ENCODE measurements at regions not wholly inside any gene's neighbourhood (a gene's known extent, or its start where the extent isn't known, plus 50 kb on each side); places are given as distances from the start of the nearest gene placed in this dataset.
"Not testable (repeated sequence)": the region's sequence is repeated elsewhere in the genome, so short reads cannot be mapped to it uniquely, and the experiment has no call there.

DNA sequence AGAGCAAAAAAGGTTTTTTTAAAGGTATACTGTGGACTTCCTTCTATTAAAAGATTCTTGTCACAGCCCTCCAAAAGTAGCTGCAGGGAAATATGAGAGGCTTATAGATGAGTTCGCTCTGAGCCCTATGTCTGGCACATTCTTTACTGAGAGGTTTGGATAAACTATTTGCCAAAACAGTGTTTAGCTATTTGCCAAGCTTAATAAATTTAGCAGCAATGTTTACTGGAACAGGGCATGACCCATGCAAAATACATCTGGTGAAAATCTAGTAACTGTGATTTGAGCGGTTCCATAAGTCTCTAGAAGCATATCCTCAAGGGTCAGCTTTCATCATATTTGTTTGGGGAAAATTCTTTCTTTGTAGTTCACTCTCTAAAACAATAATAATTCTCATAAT lies 1696.7 kb upstream of the PIK3C3 start:
- no peak for DNase-seq (ENCODE audit: low spot score)

DNA sequence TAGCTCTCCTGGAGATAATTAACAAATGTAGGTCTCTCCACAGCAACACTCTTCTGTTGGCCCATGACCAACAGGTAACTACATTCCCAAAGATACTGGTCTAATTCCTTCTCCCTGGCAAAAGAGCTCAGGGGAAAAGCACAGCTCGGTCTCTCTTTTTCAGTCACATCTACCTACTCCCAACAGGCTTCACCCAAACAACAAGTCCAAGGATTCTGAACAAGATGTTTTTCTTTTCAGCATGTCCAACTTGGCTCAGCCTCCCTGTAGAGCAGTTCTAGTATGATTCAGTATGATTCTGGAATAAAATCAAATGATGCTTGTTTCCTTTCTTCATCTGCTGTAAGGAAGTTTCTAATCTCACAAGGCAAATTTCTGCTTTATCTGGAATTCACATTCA lies 1704.8 kb upstream of the PIK3C3 start:
- no peak for DNase-seq (ENCODE audit: low spot score)

DNA sequence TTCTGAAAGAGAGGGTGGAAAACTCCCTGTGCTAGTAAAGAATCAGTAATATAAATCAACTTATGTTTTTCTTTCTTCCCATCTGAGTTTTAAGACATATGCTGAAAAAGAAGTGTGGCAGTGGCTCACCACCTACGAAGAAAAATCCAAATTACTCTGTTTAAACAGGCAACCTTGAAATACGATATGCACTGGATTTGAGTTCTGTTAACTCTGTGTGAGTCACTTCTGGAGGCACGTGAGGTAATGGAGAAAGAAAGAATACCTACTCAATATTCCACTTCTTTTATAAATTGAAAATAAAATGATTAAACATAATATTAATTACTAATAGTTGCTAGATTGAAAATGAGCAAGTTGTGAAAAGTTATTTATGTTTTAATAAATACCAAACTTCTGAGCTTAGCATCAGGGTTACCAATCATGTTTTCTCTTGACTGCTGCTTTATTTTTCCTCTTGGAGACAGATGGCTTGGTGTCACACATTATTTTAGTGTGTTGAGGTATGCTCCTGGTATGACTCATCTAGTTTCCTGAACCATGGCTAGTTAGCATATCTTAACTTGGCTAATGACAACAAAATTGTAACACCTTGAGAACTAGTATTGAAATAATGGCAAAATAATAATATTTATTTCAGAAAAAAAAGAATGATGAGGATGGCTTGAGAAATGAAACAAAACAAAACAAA lies 1705.5 kb upstream of the PIK3C3 start:
- no peak for DNase-seq (ENCODE audit: low spot score)

DNA sequence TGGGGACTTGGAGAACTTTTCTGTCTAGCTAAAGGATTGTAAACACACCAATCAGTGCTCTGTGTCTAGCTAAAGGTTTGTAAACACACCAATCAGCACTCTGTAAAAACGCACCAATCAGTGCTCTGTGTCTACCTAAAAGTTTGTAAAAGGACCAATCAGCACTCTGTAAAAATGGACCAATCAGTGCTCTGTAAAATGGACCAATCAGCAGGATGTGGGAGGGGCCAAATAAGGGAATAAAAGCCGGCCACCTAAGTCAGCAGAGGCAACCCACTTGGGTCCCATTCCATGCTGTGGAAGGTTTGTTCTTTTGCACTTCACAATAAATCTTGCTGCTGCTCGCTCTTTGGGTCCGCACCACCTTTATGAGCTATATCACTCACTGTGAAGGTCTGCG lies 1709.4 kb upstream of the PIK3C3 start:
- not testable (repeated sequence) for DNase-seq (ENCODE audit: low spot score)

DNA sequence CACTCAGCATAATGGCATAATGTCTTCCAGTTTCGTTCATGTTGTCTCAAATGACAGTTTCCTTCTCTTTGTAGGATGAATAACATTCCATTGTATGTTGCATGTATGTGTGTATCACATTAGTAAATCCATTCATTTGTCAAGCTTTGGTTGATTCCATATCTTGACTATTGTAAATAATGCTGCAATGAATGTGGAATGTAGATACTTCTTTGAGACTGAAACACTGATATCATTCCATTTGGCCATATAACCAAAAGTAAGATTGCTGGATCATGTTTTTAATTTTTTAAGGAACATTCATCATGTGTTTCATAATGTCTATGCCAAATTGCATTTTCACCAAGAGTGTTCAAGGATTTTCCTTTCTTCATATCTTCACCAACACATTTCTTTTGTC lies 1711.4 kb upstream of the PIK3C3 start:
- no peak for DNase-seq (ENCODE audit: low spot score)

DNA sequence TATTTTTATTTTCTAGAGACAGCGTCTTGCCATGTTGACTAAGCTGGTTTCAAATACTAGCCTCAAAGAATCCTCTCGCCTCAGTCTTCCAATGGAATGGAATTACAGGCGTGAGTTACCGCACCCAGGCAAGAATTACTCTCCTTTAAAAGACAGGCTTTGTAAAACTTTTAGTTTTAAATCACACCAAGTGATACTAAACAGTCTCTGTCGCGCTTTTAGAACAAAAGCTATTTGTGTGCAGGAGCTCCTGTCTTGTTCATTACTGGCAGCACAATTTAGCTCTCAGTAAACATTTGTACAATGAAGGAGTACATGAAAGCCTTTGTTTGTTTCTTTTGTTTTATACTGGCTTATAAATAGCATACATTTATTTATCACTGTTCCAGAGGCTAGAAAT lies 1719.2 kb upstream of the PIK3C3 start:
- no peak for DNase-seq (ENCODE audit: low spot score)

DNA sequence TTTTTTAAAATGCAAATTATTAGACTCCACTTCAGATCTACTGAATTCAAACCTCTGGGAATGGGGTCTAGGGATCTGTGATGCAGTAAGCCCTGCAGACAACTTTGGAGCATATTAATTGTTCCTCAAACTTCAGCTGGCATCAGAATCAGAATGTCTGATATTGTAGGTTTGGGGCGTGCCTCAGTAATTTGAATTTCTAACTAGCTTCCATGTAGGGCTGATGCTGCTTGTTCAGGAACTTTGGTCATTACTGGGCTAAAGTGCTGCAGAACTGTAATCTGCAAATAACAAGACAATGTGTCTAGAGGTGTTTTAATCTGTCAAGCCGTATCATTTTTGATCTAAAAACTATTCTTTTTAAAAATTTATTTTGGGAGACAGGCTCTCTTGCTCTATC lies 1719.7 kb upstream of the PIK3C3 start:
- DNase-seq (ENCODE audit: low spot score): no peak

DNA sequence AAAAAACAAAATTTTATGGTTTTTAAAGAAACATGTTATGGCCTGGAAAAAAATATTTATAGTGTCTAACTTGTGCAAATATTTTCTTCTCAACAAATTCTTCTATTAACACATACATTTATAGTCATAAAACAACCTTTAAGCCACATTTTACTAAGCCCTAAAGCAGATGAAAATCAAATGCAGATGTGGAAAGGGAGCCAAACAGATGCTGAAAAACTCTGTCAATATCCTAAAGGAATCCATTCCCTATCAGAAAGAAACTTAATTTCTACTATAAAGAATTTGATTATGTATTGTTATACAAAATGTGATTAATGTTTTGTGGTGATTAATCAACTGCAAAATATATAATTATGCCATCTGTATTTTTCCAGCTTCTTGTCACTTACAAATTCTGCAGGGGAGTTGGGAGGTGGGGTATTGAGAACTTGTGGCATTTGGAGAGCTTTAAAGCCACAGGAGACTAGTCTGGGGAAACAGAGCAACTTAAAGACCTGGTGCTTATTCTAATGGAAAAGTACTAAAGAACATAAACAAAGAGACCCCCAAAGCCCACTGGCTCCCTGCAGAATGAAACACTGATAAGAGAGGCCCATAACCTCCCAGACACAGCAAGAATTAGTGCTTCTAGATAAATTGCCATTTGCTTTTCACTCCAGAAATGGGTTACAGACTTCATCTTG lies 1721.0 kb upstream of the PIK3C3 start:
- no peak for DNase-seq (ENCODE audit: low spot score)

DNA sequence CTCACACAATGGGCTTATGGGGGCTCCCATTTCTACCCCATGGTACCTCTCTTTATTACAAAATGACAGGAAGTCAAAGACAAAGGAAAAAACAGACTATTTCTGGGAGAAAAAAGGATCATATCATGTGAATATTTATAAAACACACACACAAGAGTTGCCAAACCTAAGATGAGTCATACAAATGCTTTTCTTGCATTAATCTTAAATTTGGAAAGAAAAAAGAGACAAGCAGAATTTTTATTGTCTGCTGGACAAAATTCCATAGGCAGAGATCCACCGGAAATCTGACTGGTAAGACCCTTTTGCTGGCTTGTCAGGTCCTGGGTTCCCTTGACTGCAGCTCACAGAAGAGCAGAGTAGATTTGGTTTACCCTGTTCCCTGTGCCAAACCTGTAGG lies 1732.3 kb upstream of the PIK3C3 start:
- no peak for DNase-seq (ENCODE audit: low spot score)

DNA sequence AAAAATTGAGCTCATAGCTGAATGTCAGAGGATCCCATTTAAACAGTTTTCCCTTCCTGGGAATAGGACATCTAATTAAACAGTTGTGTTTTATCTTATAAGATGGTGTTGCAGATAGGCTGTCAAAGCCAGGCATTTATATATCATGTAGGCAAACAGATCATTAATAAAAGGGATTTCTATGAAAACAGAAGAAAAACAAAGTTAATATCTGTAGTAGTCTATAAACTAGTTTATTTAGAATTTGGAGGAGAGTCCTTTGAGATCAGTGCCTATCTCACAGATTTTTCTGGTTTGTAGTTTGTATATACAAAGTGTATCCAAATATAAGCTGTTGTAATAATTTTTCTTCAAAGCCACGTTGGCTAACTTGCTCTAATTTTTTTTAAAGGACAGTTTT lies 1738.2 kb upstream of the PIK3C3 start:
- DNase-seq (ENCODE audit: low spot score): no peak

DNA sequence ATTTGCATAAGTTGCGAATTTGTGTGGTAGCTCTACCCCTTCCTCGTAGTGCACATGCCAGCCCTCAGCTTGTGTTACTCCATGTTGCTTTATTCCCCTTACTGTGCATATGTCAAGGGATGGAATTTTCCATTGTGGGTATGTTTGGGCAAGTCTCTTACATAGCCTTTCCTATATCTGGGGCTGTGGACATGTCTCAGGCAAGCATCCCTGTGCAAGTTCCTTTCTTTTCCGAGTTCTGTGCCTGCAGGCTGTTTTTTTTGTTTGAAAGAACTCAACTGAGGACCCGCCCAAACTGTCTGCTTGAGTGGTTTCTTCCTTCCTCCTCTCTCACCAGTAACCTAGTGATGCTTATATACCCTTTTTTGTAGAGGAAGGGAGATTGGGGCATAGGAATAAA lies 1739.1 kb upstream of the PIK3C3 start:
- DNase-seq (ENCODE audit: low spot score): no peak

DNA sequence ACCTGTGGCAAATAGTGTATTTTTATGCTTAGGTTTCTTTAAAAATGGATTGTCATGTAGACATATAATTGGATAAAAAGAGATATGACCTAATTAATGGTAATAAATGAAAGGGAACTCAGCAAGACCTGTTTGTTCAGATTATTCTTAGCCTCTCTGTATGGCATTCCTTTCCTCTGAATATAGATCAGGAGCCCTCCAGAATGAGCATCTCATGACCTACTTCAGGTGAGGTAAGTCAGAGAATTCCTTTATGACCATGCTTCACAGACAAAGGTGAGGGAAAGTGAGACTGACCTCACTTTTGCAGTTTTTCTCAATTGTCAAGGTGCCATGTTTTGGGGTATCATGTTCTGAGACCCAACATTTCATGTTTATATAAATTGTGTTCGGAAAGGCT lies 1744.3 kb upstream of the PIK3C3 start:
- DNase-seq (ENCODE audit: low spot score): no peak

DNA sequence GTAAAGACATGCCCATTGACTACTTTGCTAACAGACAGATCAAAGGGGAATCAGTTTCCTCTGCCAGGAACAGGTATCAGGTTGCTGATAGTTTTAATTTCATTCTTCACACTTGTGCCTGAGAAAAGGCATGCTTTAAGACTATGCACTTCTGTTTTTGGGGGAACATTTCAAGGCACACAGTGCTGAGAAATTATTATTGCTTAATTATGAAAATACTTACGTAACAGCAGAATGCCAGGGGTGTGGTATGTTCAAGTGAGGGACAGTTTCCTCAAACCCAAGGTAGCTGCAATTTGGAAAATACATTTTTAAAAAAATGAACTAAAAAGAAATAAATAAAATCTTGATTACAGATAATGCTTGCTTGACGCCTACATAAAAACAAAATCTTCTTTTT lies 1746.1 kb upstream of the PIK3C3 start:
- DNase-seq (ENCODE audit: low spot score): no peak

DNA sequence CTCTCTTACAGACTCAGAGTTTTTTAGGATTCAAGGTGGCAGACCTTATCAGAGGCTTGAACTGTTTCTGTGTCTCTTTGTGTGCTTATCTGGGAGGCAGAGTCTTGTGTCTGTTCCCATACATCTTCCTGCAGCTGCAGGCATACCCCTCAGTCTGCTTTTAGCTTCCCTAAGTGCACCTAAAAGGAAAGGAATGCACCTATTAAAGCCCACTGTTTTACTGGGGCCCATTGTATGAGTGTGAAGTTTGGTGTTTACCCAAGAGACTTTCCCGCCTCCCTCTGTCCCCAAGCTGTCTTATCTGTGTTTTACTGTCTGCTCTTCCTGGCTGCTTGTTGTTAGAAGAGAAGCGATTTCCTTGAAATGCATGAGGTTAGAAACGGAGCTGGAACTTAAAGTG lies 1757.3 kb upstream of the PIK3C3 start:
- DNase-seq (ENCODE audit: low spot score): no peak

DNA sequence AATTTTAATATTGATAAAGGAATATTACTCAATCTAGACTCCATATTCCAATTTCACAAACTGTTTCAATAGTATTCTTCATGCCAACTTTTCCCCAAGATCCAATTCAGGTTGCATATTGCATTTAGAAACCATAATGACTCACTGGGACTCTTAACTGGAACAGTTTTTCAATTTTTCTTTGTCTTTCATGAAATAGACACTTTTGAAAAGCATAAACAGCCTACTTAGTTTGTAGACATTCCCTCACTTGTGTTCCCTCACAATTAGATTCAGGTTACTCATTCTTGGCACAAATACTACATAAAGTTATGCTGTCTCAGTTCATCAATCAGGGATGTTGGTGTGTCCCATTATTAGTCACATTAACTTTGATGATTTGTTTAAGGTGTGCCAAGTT lies 1768.4 kb upstream of the PIK3C3 start:
- DNase-seq (ENCODE audit: low spot score): no peak

DNA sequence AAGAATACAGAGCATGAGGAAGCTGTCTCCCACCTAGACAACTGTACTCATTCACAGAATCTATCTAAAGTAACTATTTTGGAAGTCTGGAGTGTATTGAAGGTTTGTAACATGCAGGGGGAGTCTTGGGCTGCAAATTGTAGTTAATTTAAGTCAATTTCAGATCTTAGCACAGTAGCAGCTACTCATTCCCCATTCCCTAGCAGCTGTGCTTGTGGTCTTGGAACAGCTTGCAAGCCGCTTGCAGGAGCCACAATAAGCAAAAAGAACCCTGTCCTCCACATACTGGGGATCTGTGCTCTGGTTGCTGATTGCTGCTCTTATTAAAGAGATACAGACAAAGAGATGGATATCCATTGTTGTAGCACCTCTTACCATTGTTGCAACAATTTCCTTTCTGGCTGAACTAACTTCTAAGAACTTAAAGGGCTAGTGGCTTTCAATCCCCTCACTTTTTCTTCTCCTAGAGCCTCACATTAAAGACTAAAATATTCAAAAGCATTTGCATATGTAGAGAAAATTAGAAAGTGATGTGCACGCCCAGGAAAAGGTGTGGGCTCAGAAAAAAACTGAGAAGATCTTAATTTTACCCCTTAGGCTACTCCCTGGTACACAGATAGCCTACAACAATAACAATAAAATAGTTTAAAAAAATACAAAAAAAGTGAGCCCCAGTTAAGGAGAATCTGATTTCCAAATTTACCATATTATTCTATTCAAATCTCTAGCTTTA lies 1775.1 kb upstream of the PIK3C3 start:
- DNase-seq (ENCODE audit: low spot score): no peak

DNA sequence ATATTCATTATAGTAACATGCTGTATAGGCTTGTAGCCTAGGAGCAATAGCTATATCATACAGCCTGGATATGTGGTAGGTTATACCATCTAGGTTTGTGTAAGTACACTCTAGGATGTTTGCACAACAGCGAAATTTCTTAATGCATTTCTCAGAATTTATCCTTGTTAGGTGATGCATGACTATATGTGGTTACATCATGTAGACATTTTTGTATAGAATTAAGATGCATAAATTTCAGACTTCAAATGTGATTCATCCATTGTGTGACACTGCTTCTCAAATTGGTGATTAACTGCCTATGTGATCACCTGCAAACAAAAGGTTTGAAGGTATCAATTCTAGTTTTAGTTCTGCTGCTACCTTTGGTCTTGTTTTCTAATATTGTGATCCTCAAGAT lies 1787.0 kb upstream of the PIK3C3 start:
- no peak for DNase-seq (ENCODE audit: low spot score)

DNA sequence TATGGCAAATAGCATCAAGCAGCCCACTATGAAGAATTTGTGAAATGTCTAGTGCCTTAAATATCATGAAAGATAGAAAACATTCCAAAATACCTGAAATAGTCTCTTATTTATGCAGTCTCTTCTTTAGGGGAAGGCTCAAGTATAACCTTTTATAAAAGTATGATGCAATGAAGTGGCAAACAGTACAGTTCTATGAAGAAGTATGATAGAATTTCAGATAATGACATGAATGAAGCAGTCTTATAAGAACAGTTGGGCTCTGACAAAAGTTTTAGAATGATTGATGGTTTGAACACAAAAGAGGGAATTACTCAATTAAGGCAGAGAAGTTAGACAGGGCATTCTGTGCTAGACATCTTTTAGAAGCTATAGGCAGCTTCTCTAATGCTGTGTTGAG lies 1791.8 kb upstream of the PIK3C3 start:
- no peak for DNase-seq (ENCODE audit: low spot score)

DNA sequence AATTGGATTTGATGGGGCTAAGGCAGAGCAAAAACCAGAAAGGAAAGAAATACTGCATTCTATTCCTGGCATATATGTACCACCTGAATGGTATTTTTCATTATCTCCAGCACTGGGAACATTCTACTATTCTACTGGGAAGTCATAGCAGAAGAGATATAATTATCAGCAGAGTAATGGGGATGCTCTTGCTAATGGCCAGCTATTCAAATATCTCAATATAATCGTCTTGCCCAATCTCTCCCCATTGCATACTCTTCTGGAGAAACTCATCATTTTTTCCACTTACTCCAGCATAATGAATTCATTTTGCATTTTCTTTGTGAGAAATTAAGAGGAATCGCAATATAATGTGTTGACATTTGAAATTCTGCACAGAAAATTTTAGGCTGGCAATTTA lies 1794.7 kb upstream of the PIK3C3 start:
- no peak for DNase-seq (ENCODE audit: low spot score)

DNA sequence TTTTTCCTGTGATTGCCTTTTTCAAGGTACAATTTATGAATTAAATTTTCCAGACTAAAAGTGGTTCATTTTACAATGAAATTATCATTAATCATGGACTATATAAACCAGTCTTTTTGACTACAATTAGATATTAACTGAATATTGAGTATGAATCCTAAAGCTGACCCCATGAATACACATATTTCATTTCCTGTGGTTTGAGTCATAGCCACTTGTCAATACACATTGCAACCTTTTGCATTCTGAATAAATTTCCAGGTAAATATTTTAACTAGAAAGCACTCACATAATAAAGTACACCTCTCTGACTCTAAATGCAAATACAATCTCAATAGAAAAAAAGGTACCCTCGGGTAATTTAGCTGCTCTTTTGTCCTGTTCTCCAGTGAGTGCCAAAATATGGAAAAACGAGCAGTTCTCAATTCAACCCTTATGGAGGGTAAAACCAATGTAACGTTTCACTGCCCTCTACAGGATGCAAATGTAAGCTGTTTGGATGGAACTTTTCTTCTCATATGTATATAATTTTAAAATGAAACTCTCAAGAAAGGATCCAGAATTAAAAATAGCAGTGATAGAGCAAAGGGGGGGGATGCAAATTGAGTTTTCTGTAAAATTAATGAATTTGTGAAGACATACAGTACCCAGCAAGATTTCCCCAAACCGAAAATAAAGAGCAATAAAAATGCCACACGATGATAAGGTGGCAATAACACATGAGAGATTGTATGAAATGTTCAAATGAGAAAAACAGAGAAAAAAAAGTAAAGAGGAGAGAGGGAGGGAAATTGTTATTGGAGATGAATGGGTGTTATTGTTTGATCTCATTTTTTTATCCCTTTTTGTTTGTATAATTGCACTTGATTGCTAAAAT lies 1795.7 kb upstream of the PIK3C3 start:
- DNase-seq (ENCODE audit: low spot score): no peak

DNA sequence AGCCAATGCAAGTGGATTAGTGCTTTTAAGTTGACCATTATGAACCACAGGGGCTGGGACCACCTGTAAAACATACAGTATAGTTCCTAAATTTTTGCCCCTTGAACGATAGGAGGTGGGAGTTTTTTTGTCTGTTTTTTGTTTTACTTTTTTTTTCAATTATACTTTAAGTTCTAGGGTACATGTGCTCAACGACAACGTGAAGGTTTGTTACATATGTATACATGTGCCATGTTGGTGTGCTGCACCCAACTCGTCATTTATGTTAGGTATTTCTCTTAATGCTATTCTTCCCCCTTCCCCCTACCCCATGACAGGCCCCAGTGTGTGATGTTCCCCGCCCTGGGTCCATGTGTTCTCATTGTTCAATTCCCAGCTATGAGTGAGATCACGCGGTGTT lies 1797.9 kb upstream of the PIK3C3 start:
- DNase-seq (ENCODE audit: low spot score): no peak

DNA sequence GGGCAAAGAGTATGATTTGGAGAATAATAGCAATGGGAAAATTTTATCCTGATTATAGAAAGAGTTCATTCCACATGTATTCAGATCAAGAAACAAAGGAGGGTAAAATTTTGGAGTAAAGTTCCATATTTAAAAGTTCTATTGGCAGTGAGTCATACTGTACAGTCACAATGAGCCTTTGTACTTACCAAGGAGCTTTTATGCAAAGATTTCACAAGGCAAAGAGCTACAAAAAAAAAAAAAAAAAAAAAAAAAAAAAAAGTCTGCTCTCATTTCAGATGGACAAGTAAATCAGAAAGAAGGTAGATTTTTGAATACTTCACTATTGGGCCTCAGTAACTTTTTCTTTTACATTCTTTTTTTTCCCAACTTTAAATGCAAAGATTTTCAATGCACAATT lies 1802.2 kb upstream of the PIK3C3 start:
- no peak for DNase-seq (ENCODE audit: low spot score)

DNA sequence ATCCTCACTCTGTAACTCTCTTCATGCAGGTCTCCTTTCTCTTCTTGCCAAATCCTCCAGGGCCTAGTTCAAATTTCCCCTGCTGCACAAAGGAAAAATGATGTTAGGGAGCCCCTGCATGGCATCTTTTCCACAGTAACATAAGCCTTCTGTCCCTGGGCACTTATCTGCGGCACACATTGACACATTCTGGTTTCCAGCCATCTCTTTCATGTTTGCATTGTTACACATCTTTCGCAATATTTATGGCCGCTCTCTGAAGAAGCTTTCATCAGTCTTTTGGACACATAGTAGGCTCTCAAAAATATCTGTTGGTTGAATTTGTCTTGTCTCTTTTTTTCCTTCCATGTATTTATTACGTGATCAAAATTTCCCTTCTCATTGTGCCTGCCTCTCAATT lies 1806.1 kb upstream of the PIK3C3 start:
- no peak for DNase-seq (ENCODE audit: low spot score)

All from HuH-7.5 (cell line).